Effector memory CD8-positive, alpha-beta T cell (primary cell): ENCODE measurements at regions not wholly inside any gene's neighbourhood (a gene's known extent, or its start where the extent isn't known, plus 50 kb on each side); places are given as distances from the start of the nearest gene placed in this dataset.

ENCODE experiments used
- ATAC-seq: fragments of 150-1000 bp; cut with Tn5 transposase; replicated peaks from 2 replicates; pipeline ENCODE4 v1.10.0; 2021; ENCODE audit warnings: mild to moderate bottlenecking, moderate library complexity
- DNase-seq, 3 experiments: peaks; one replicate each; pipeline ENCODE4 v3.0.0; 2021
- H3K27ac Mint-ChIP-seq, 2 donors: one replicate each; pipeline ENCODE4 v1.8.0; 2022; ENCODE audit warnings: mild to moderate bottlenecking in 2 of 2, mixed read lengths in 2 of 2, moderate library complexity in 2 of 2
- H3K27me3 Mint-ChIP-seq, 2 donors: one replicate each; pipeline ENCODE4 v1.8.0; 2022; ENCODE audit warnings: mixed read lengths in 2 of 2
- H3K36me3 Mint-ChIP-seq: one replicate; pipeline ENCODE4 v1.8.0; 2022; ENCODE audit warnings: mild to moderate bottlenecking, moderate library complexity, mixed read lengths; ENCODE audit not compliant: insufficient read depth
- H3K4me1 Mint-ChIP-seq, 2 donors: one replicate each; pipeline ENCODE4 v1.8.0; 2022; ENCODE audit warnings: low read depth in 2 of 2, mixed read lengths in 2 of 2
- H3K4me3 Mint-ChIP-seq, 2 donors: one replicate each; pipeline ENCODE4 v1.8.0; 2022; ENCODE audit warnings: mild to moderate bottlenecking in 2 of 2, mixed read lengths in 2 of 2, moderate library complexity in 2 of 2
- H3K9me3 Mint-ChIP-seq, 2 donors: one replicate each; pipeline ENCODE4 v1.8.0; 2022; ENCODE audit warnings: mixed read lengths in 2 of 2

DNA sequence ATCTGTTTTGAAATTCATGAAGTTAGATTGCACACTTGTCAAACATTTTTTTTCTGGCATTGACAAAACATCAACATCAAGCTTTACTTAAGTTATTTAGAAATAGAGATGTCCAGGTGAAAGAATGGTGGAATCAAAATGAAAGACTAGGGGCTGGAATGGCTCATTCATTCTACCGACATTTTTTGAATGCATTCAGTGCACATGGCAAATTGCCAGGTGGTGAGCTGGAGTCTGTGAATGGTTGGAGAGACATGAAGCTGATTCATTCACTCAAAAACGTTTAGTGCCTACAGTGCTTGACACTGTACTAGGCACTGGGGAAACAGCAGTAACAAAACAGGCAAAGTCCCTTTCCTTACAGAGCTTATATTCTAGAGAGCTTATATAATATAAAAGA, 292.4 kb downstream of the PPP1R2C start:
- DNase-seq: no peak

DNA sequence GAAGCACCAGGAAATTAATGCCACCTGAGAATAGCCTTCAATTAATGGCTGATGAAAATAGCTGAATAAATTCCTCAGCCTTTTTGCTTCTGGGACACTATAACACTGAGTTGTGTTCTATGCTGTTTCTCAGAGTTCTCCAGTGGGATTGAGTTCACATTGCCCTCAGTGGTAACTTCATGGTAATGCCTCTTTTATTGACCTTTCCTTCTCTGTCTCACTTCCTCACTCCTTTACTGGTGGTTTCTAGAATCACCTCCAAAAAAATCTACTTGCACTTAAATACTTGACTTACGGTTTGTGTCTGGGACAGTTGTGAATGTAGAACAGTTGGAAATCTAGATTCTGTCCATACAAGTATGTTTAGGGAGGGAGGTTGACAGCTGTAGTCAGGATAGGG, 293.7 kb downstream of the PPP1R2C start:
- Mint-ChIP-seq H3K27ac (no peak overlapping the region), H3K9me3 (no peaks in the 10 kb centered on the region), H3K4me1 (peaks cover 0 to 4% of the 10 kb centered on the region in 2 donors), H3K4me3 (no peak overlapping the region), H3K36me3 (no peaks in the 10 kb centered on the region), H3K27me3 (no peaks in the 10 kb centered on the region)
- ATAC-seq (no peak), DNase-seq (no peak)

More for the DNA sequence above, 292.4 kb downstream of the PPP1R2C start:
- Mint-ChIP-seq H3K36me3 (no peaks in the 10 kb centered on the region), H3K9me3 (no peaks in the 10 kb centered on the region), H3K27me3 (no peaks in the 10 kb centered on the region), H3K4me1 (peaks cover 0 to 4% of the 10 kb centered on the region in 2 donors), H3K27ac (no peak overlapping the region), H3K4me3 (no peak overlapping the region)
- no peak for ATAC-seq

DNA sequence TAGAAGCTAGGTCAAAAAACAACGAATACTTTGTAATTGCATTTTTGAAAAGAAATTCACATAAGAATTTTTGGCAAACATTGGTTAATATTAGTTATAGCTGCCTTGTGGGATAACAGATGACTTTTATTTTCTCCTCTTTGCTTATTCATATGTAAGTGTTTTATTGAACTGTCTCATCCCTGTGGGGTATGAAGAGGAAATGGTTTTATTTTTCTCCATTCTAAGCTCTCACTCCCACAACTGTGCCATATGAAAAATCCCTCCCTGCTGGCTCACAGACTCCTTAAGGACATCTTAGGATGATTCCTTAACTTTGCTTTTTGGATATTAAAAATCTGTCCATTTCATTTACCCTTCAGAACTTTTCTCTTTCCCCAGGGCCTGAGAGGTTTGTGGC, 300.6 kb downstream of the PPP1R2C start:
- Mint-ChIP-seq H3K4me1 (no peaks in the 10 kb centered on the region), H3K27ac (no peak overlapping the region), H3K36me3 (no peaks in the 10 kb centered on the region), H3K4me3 (no peak overlapping the region), H3K27me3 (no peaks in the 10 kb centered on the region), H3K9me3 (no peaks in the 10 kb centered on the region)
- no peak for ATAC-seq
- no peak for DNase-seq

DNA sequence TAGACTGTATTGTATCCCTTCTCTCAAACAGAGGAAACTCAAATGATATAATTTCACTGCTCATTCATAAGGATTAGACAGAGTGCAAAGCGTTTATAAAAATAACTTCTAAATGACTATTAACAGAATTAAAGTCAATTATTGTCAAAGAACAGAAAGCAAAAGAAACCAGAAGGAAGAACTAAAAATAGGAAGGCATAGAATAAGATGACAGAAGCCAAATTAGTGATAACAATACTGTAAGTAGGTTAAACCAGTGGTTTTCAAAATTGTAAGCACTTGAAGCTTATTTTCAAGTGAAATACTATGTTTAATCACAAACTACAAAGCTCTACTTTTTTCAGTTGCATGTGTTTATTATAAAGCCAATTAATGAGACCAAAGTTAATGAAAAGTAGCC, 305.2 kb downstream of the PPP1R2C start:
- no peak overlapping the region for H3K4me3 Mint-ChIP-seq
- no peaks in the 10 kb centered on the region for H3K36me3 Mint-ChIP-seq
- H3K27me3 Mint-ChIP-seq: no peaks in the 10 kb centered on the region
- no peak overlapping the region for H3K27ac Mint-ChIP-seq
- DNase-seq (no peak), ATAC-seq (no peak)
- no peaks in the 10 kb centered on the region for H3K9me3 Mint-ChIP-seq
- no peaks in the 10 kb centered on the region for H3K4me1 Mint-ChIP-seq

DNA sequence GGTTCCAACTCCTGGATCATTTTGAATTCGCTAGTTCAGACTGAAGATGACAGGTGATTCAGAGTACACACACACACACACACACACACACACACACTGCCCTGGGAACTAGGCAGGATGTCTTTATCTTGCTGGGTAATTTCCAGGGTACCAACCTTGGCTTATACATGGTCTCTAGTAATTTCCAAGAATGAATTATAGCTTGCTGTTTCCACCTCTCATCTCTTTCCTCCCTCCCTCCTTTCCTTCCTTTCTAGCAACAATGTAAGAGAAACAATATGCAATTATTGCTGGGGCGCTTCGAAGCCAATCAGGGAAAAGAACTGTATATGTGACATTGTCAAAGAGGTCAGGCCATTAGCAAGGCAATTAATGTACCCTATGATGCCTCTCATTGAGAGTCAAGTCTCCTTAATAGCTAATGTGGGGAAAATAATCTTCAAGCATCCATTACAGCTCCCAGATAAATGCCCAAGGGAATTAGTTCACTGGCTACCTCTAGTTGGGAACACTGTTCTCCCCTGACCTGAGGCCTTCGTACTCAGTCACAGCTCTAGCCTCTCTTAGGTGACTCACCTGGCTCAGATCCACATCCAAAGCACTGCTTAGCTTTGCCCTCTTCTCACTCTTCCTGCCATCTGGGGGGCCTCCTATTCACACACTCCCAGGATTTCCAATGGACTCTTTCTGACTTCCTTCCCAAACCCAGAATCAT, 311.5 kb downstream of the PPP1R2C start:
- H3K4me3 Mint-ChIP-seq: no peak overlapping the region
- H3K4me1 Mint-ChIP-seq: peaks cover 0 to 4% of the 10 kb centered on the region in 2 donors
- no peaks in the 10 kb centered on the region for H3K36me3 Mint-ChIP-seq
- H3K27ac Mint-ChIP-seq: no peak overlapping the region
- no peak for ATAC-seq
- no peak for DNase-seq
- peaks cover 0 to 3% of the 10 kb centered on the region in 2 donors for H3K9me3 Mint-ChIP-seq
- H3K27me3 Mint-ChIP-seq: no peaks in the 10 kb centered on the region

DNA sequence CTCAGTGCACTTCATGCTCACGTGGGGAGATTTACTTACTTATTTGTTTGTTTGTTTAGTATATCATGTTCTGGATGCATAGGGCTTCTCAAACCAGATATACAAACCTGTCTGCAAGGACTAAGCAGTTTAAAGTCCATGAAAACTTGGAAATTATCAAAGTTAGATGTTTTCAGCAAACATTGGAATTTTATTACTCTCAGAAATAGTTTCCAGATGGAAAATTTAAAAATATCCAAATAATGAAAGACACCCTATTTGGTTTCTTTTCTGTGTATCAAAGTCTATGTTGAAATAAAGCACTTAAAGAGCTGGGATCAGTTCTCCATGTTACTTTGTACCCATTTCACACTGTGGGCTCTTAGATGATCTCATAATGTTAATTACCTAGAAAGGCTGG, 312.1 kb downstream of the PPP1R2C start:
- no peak overlapping the region for H3K4me3 Mint-ChIP-seq
- DNase-seq: no peak
- peaks cover 0 to 4% of the 10 kb centered on the region in 2 donors for H3K4me1 Mint-ChIP-seq
- peaks cover 0 to 3% of the 10 kb centered on the region in 2 donors for H3K9me3 Mint-ChIP-seq
- no peaks in the 10 kb centered on the region for H3K36me3 Mint-ChIP-seq
- H3K27me3 Mint-ChIP-seq: no peaks in the 10 kb centered on the region
- no peak for ATAC-seq
- H3K27ac Mint-ChIP-seq: no peak overlapping the region

DNA sequence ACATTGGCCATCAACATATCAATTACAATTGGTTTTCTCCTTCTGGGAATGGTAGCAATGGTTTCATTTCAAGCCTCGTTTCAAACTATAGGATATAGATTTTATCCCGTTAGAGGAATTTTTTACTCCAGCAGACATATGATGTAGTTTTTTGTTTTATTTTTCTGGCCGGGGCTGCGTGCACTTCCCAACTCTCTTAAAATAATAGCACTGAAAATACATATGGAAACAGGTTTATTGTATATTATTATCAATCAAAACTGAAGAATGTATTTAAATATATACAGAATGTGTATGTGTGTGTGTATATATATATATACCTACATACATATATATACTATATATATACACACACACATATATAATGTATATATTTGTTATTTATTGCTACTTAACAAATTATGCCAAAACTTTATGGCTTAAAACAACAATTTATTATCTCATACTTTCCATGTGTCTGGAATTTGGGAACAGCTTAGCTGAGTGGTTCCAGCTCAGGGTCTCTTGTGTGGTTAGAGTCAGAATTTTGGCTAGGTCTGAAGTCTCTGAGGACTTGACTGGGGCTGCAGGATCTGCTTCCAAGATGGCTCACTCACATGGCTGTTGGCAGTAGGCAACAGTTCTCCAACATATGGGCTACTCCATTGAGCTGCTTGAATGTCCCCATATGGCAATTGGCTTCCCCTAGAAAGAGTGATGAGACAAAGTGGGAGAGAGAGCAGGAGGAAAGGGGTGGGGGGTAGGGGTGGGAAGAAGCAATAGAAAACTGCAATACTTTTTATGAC, 314.1 kb downstream of the PPP1R2C start:
- peaks cover 0 to 4% of the 10 kb centered on the region in 2 donors for H3K4me1 Mint-ChIP-seq
- no peaks in the 10 kb centered on the region for H3K27me3 Mint-ChIP-seq
- no peak for DNase-seq
- no peak overlapping the region for H3K4me3 Mint-ChIP-seq
- H3K9me3 Mint-ChIP-seq: peaks cover 0 to 3% of the 10 kb centered on the region in 2 donors
- H3K36me3 Mint-ChIP-seq: no peaks in the 10 kb centered on the region
- no peak overlapping the region for H3K27ac Mint-ChIP-seq
- ATAC-seq: no peak

DNA sequence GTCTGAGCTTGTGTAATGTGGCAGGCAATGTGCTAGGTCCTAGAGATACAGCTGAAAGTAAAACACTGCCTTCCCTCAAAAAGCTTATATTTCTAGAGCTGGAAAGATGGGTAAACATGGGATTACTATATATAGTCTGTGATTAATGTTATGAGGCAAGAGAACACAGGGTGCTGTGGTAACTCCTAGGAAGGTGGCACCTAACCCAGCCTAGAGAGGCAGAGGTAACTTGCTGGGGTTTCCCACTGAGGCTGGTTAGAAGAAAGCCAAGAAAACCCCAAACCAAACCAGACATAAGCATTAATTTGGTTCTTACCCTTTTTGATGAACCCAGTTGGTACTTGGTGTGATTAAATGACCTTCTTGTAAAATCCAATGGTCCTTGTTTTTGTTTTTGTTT, 315.0 kb downstream of the PPP1R2C start:
- peaks cover 0 to 4% of the 10 kb centered on the region in 2 donors for H3K4me1 Mint-ChIP-seq
- DNase-seq: no peak
- ATAC-seq: no peak
- H3K27ac Mint-ChIP-seq: no peak overlapping the region
- H3K4me3 Mint-ChIP-seq: no peak overlapping the region
- peaks cover 0 to 3% of the 10 kb centered on the region in 2 donors for H3K9me3 Mint-ChIP-seq
- H3K27me3 Mint-ChIP-seq: no peaks in the 10 kb centered on the region
- no peaks in the 10 kb centered on the region for H3K36me3 Mint-ChIP-seq

DNA sequence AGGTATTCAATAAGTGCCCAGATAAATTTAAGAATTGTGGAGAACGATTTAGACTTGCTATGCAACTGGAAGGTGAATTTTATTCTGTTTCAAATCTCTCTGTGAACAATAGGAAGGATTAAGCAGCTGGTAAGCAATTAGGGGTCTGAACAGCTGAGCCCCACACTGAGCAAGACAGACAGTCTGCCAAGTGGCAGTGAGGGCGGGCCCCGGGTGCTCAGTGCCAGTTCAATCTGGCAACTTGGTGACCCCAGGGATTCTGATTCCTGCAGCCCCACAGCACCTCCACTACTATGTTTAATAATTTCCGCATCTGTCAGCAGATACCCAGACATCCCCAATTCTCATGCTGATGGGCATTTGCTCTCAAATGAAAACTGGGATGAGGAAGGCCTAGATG, 317.3 kb downstream of the PPP1R2C start:
- no peaks in the 10 kb centered on the region for H3K36me3 Mint-ChIP-seq
- no peak for ATAC-seq
- H3K27me3 Mint-ChIP-seq: no peaks in the 10 kb centered on the region
- no peak for DNase-seq
- peaks cover 0 to 3% of the 10 kb centered on the region in 2 donors for H3K9me3 Mint-ChIP-seq
- peaks cover 0 to 4% of the 10 kb centered on the region in 2 donors for H3K4me1 Mint-ChIP-seq
- no peak overlapping the region for H3K4me3 Mint-ChIP-seq
- no peak overlapping the region for H3K27ac Mint-ChIP-seq

DNA sequence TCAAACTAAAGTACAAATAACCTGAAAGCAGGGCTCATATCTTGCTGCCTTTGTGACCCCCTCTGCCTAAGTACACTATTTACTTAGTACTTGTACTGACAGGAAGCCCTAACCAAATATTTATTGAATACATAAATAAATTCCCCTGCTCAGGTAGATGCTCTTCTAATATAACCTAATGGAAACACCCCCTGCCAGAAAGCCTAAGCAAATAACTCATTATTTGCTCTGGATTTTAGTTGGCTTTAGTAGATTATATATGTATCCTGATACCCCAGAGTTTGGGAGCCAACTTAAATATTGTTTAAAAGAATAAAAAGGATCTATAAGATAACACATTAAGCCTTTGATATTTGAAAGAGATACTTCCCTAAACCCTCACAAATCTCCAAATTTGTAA, 318.2 kb downstream of the PPP1R2C start:
- Mint-ChIP-seq H3K4me3 (no peak overlapping the region), H3K9me3 (peaks cover 0 to 3% of the 10 kb centered on the region in 2 donors), H3K27ac (no peak overlapping the region), H3K36me3 (no peaks in the 10 kb centered on the region), H3K27me3 (no peaks in the 10 kb centered on the region), H3K4me1 (peaks cover 0 to 4% of the 10 kb centered on the region in 2 donors)
- ATAC-seq: no peak
- DNase-seq: no peak

DNA sequence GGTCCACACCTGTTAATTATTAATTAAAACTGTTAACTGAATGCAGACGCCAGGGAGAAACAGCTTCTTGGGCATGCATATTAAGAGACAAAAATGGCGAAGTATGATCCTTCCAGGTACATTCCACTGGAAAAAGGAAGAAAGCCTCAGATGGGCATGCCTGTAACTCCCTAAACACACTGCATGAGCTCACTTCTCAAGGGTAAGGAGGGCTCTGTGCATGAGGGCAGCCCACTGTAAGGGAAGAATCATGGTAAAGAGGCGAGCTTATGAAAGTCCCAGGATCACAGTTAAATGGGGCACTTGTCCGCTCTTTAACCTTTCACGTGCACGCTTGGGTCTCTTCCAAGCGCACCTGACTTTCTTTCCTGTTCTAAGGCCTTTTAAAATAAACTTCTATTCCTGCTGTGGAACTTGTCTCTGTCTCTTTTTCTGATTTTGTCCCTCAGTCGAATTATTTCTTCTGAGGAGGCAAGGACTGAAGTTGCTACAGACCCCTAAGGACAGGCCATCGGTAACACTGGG, 321.7 kb downstream of the PPP1R2C start:
- Mint-ChIP-seq H3K4me3 (no peak overlapping the region), H3K27ac (no peak overlapping the region), H3K9me3 (no peaks in the 10 kb centered on the region), H3K27me3 (no peaks in the 10 kb centered on the region), H3K4me1 (peaks cover 0 to 3% of the 10 kb centered on the region in 2 donors), H3K36me3 (no peaks in the 10 kb centered on the region)
- ATAC-seq (no peak), DNase-seq (no peak)

DNA sequence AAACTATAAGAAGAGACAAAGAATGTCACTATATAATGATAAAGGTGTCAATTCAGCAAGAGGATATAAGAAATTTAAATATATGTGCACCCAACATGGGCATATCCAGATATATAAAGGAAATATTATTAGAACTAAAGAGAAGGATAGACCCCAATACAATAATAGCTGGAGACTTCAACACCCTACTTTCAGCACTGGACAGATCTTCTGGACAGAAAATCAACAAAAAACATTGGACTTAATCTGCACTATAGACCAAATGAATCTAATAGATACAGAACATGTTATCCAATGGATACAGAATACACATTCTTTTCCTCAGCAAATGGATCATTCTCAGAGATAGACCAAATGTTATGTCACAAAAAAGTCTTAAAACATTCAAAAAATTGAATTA, 327.7 kb downstream of the PPP1R2C start:
- H3K27ac Mint-ChIP-seq: no peak overlapping the region
- no peak for ATAC-seq

DNA sequence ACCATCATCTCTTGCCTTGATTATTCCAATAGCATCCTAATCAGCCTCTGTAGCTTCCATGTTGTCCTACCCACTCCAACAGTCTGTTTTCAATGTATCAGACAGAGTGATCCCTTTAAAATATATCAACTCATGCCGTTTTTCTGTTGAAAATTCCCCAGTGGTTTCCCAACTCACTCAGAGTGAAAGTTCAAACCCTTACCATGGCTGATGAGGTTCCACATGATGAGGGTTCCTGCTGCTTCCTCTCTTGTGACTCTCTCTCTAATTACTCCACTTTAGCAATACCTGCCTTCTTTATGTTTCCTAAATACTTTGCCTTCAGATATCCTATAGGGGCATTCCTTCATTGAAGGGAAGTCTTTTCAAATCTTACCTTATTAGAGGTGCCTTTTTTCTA, 334.7 kb downstream of the PPP1R2C start:
- H3K36me3 Mint-ChIP-seq: no peaks in the 10 kb centered on the region
- peaks cover 0 to 4% of the 10 kb centered on the region in 2 donors for H3K4me1 Mint-ChIP-seq
- ATAC-seq: no peak
- H3K27me3 Mint-ChIP-seq: no peaks in the 10 kb centered on the region
- no peak for DNase-seq
- H3K9me3 Mint-ChIP-seq: no peaks in the 10 kb centered on the region
- no peak overlapping the region for H3K27ac Mint-ChIP-seq
- no peak overlapping the region for H3K4me3 Mint-ChIP-seq

More for the DNA sequence above, 327.7 kb downstream of the PPP1R2C start:
- Mint-ChIP-seq H3K4me1 (peaks cover 0 to 3% of the 10 kb centered on the region in 2 donors), H3K36me3 (no peaks in the 10 kb centered on the region), H3K9me3 (no peaks in the 10 kb centered on the region), H3K4me3 (no peak overlapping the region), H3K27me3 (no peaks in the 10 kb centered on the region)
- no peak for DNase-seq

DNA sequence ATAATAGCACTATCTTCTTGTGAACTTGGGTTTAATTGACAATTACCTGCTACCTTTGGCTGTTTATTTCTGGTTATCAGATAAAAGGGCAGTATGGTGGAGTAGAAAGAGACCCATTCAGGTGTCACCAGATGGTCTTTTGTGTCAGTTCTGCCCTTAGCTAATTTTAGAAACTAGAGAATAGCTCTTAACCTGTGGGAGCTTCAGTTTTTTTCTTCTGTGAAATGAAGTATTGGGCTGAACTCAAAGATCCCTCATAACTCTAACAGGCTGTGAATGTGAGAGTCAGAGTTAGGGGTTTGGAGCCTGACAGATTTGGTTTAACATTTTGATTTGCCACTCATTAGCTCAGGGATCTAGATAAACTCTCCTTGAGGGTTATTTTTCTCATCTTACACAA, 335.2 kb downstream of the PPP1R2C start:
- Mint-ChIP-seq H3K36me3 (no peaks in the 10 kb centered on the region), H3K4me3 (no peak overlapping the region), H3K4me1 (peaks cover 2 to 9% of the 10 kb centered on the region in 2 donors), H3K9me3 (no peaks in the 10 kb centered on the region), H3K27me3 (no peaks in the 10 kb centered on the region), H3K27ac (no peak overlapping the region)
- ATAC-seq: no peak
- DNase-seq: no peak
